ENCODE measurements at regions not wholly inside any gene's neighbourhood (a gene's known extent, or its start where the extent isn't known, plus 50 kb on each side); places are given as distances from the start of the nearest gene placed in this dataset.

GRCh38 chr1:29667951-29668350, 431.6 kb downstream of the PTPRU start:
- whole genome bisulfite sequencing, 3 donors, result 73 to 76% (median 75%) methylated on average over 2 of the region's 2 CpGs
- no peaks in the 10 kb centered on the region for H3K4me1 ChIP-seq (ENCODE audit: insufficient read depth)
- no peaks in the 10 kb centered on the region for H3K36me3 ChIP-seq
- intact Hi-C loops (cut with DNase I), result no loop called here
- no peak overlapping the region for H3K4me3 ChIP-seq
- H3K9me3 ChIP-seq, result no peaks in the 10 kb centered on the region
- no peaks in the 10 kb centered on the region for H3K27me3 ChIP-seq
- no peak overlapping the region for H3K27ac ChIP-seq
- no peak for DNase-seq
- TF ChIP-seq POLR2A (IDR thresholded peaks at IDR 0.05) (no peak), EP300 (IDR thresholded peaks at IDR 0.05) (no peak), CTCF (IDR thresholded peaks at IDR 0.05) (no peak)

GRCh38 chr1:29664711-29665110, 428.4 kb downstream of the PTPRU start:
- intact Hi-C loops (cut with DNase I), result no loop called here
- TF ChIP-seq CTCF (IDR thresholded peaks at IDR 0.05) (no peak), EP300 (IDR thresholded peaks at IDR 0.05) (no peak), POLR2A (IDR thresholded peaks at IDR 0.05) (no peak)

GRCh38 chr1:29658688-29659087, 422.4 kb downstream of the PTPRU start:
- H3K36me3 ChIP-seq, result no peaks in the 10 kb centered on the region
- 62 to 87% (median 75%) methylated on average over 1 of the region's 1 CpG for whole genome bisulfite sequencing, 3 donors
- no peaks in the 10 kb centered on the region for H3K4me1 ChIP-seq (ENCODE audit: insufficient read depth)
- H3K27ac ChIP-seq, result no peak overlapping the region
- no peak overlapping the region for H3K4me3 ChIP-seq
- no peaks in the 10 kb centered on the region for H3K9me3 ChIP-seq
- intact Hi-C loops (cut with DNase I), result no loop called here
- H3K27me3 ChIP-seq, result no peaks in the 10 kb centered on the region
- TF ChIP-seq POLR2A (IDR thresholded peaks at IDR 0.05) (no peak), CTCF (IDR thresholded peaks at IDR 0.05) (no peak), EP300 (IDR thresholded peaks at IDR 0.05) (no peak)
- DNase-seq, result no peak

More at GRCh38 chr1:29664711-29665110, 428.4 kb downstream of the PTPRU start:
- H3K4me3 ChIP-seq, result no peak overlapping the region
- H3K9me3 ChIP-seq, result no peaks in the 10 kb centered on the region
- H3K27me3 ChIP-seq, result no peaks in the 10 kb centered on the region
- 83 to 85% (median 84%) methylated on average over 2 of the region's 2 CpGs for WGBS, 3 donors
- H3K36me3 ChIP-seq, result no peaks in the 10 kb centered on the region
- H3K27ac ChIP-seq, result no peak overlapping the region
- DNase-seq, result no peak
- H3K4me1 ChIP-seq (ENCODE audit: insufficient read depth), result no peaks in the 10 kb centered on the region

- no peaks in the 10 kb centered on the region for H3K27me3 ChIP-seq
- WGBS, 3 donors, result 53 to 66% (median 64%) methylated on average over 2 of the region's 2 CpGs
- no peaks in the 10 kb centered on the region for H3K4me1 ChIP-seq (ENCODE audit: insufficient read depth)
- DNase-seq, result no peak
- no peak overlapping the region for H3K27ac ChIP-seq
- H3K4me3 ChIP-seq, result no peak overlapping the region
- no peak for TF ChIP-seq POLR2A (IDR thresholded peaks at IDR 0.05)
- H3K9me3 ChIP-seq, result no peaks in the 10 kb centered on the region
- intact Hi-C loops (cut with DNase I), result no loop called here
- no peaks in the 10 kb centered on the region for H3K36me3 ChIP-seq
Measured at GRCh38 chr1:29657816-29658215, 421.5 kb downstream of the PTPRU start.

GRCh38 chr1:29655945-29656850, 419.9 kb downstream of the PTPRU start:
- no peaks in the 10 kb centered on the region for H3K9me3 ChIP-seq
- no peaks in the 10 kb centered on the region for H3K4me1 ChIP-seq (ENCODE audit: insufficient read depth)
- DNase-seq, result no peak
- H3K27me3 ChIP-seq, result no peaks in the 10 kb centered on the region
- 26 to 41% (median 29%) methylated on average over 8 of the region's 8 CpGs for WGBS, 3 donors
- no peak overlapping the region for H3K27ac ChIP-seq
- TF ChIP-seq POLR2A (IDR thresholded peaks at IDR 0.05), result no peak
- TF ChIP-seq CTCF (IDR thresholded peaks at IDR 0.05), result no peak
- TF ChIP-seq EP300 (IDR thresholded peaks at IDR 0.05), result no peak
- intact Hi-C loops (cut with DNase I), result no loop called here
- H3K36me3 ChIP-seq, result no peaks in the 10 kb centered on the region
- no peak overlapping the region for H3K4me3 ChIP-seq

Data from ovary (tissue), 7 donors.